ENCODE measurements at regions not wholly inside any gene's neighbourhood (a gene's known extent, or its start where the extent isn't known, plus 50 kb on each side); places are given as distances from the start of the nearest gene placed in this dataset.
"Not testable (repeated sequence)": the region's sequence is repeated elsewhere in the genome, so short reads cannot be mapped to it uniquely, and the experiment has no call there.

- WGBS (ENCODE audit: low lambda C conversion rate, missing lambda C conversion rate): 44% methylated on average over 1 of the region's 1 CpG
- Histone ChIP-seq H3K27me3 (no peaks in the 10 kb centered on the region), H2AFZ (no peak overlapping the region), H3K27ac (no peak overlapping the region), H3K9me3 (ENCODE audit: low read depth) (no peaks in the 10 kb centered on the region), H3K4me3 (no peak overlapping the region), H3K9me2 (replicated peaks; ENCODE audit: insufficient read depth) (no peaks in the 10 kb centered on the region), H3K4me1 (ENCODE audit: insufficient read depth) (peaks cover 2% of the 10 kb centered on the region), H3K4me2 (no peak overlapping the region), H4K20me1 (ENCODE audit: insufficient read depth, poor library complexity, severe bottlenecking) (no peaks in the 10 kb centered on the region), H3K79me2 (peaks cover 5% of the 10 kb centered on the region), H3K36me3 (replicated peaks; ENCODE audit: insufficient read depth, low read depth) (no peaks in the 10 kb centered on the region)
- DNase-seq (ENCODE audit: low spot score): peak; percentile 43
- TF ChIP-seq, protein P1, sequence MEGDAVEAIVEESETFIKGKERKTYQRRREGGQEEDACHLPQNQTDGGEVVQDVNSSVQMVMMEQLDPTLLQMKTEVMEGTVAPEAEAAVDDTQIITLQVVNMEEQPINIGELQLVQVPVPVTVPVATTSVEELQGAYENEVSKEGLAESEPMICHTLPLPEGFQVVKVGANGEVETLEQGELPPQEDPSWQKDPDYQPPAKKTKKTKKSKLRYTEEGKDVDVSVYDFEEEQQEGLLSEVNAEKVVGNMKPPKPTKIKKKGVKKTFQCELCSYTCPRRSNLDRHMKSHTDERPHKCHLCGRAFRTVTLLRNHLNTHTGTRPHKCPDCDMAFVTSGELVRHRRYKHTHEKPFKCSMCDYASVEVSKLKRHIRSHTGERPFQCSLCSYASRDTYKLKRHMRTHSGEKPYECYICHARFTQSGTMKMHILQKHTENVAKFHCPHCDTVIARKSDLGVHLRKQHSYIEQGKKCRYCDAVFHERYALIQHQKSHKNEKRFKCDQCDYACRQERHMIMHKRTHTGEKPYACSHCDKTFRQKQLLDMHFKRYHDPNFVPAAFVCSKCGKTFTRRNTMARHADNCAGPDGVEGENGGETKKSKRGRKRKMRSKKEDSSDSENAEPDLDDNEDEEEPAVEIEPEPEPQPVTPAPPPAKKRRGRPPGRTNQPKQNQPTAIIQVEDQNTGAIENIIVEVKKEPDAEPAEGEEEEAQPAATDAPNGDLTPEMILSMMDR (IDR thresholded peaks at IDR 0.05; ENCODE audit: poor library complexity): no peak
- TF ChIP-seq EZH2phosphoT487 (IDR thresholded peaks at IDR 0.05; ENCODE audit: low read depth, severe bottlenecking, unreplicated experiment): no peak
- no peak for TF ChIP-seq EZH2 (IDR thresholded peaks at IDR 0.05; ENCODE audit: borderline replicate concordance)
These were observed 197.8 kb upstream of the AGTR2 start for GRCh38 chrX:115972717-115973116.

GRCh38 chrX:115978068-115978467 is 192.5 kb upstream of the AGTR2 start:
- Histone ChIP-seq H3K9me3 (ENCODE audit: low read depth) (no peaks in the 10 kb centered on the region), H3K27me3 (no peaks in the 10 kb centered on the region), H3K4me3 (no peak overlapping the region), H3K9me2 (replicated peaks; ENCODE audit: insufficient read depth) (no peaks in the 10 kb centered on the region), H3K27ac (no peak overlapping the region), H3K79me2 (no peaks in the 10 kb centered on the region), H3K4me2 (no peak overlapping the region), H4K20me1 (ENCODE audit: insufficient read depth, poor library complexity, severe bottlenecking) (no peaks in the 10 kb centered on the region), H3K36me3 (replicated peaks; ENCODE audit: insufficient read depth, low read depth) (no peaks in the 10 kb centered on the region), H3K4me1 (ENCODE audit: insufficient read depth) (no peaks in the 10 kb centered on the region), H2AFZ (no peak overlapping the region)
- TF ChIP-seq, protein P1 (IDR thresholded peaks at IDR 0.05; ENCODE audit: poor library complexity): no peak
- TF ChIP-seq EZH2phosphoT487 (IDR thresholded peaks at IDR 0.05; ENCODE audit: low read depth, severe bottlenecking, unreplicated experiment) (no peak), EZH2 (IDR thresholded peaks at IDR 0.05; ENCODE audit: borderline replicate concordance) (no peak)
- 49% methylated on average over 2 of the region's 2 CpGs for whole genome bisulfite sequencing (ENCODE audit: low lambda C conversion rate, missing lambda C conversion rate)
- no peak for DNase-seq (ENCODE audit: low spot score)

DNA sequence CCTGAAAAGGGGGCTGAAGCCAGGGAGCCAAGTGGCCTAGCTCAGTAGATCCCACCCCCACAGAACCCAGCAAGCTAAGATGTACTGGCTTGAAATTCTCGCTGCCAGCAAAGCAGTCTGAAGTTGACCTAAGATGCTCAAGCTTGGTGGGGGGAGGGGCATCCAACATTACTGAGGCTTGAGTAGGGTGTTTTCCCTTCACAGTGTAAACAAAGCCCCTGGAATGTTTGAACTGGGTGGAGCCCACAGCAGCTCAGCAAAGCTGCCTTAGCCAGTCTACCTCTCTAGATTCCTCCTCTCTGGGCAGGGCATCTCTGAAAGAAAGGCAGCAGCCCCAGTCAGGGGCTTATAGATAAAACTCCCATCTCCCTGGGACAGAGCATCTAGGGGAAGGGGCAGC is 187.4 kb upstream of the AGTR2 start:
- peak; percentile 71 for DNase-seq (ENCODE audit: low spot score)
- not testable (repeated sequence) for H3K4me1 ChIP-seq (ENCODE audit: insufficient read depth); H3K9me2 ChIP-seq (replicated peaks; ENCODE audit: insufficient read depth); H3K36me3 ChIP-seq (replicated peaks; ENCODE audit: insufficient read depth, low read depth); H4K20me1 ChIP-seq (ENCODE audit: insufficient read depth, poor library complexity, severe bottlenecking); H3K4me2 ChIP-seq; H3K79me2 ChIP-seq; H3K27ac ChIP-seq; H3K9me3 ChIP-seq (ENCODE audit: low read depth); H3K27me3 ChIP-seq; H2AFZ ChIP-seq; H3K4me3 ChIP-seq
- WGBS (ENCODE audit: low lambda C conversion rate, missing lambda C conversion rate): 50% methylated on average over 1 of the region's 1 CpG

GRCh38 chrX:115987464-115987863 is 183.1 kb upstream of the AGTR2 start:
- WGBS (ENCODE audit: low lambda C conversion rate, missing lambda C conversion rate): 75% methylated on average over 1 of the region's 1 CpG

GRCh38 chrX:115988825-115989224 is 181.7 kb upstream of the AGTR2 start:
- no peak overlapping the region for H3K4me3 ChIP-seq
- WGBS (ENCODE audit: low lambda C conversion rate, missing lambda C conversion rate): 26% methylated on average over 3 of the region's 3 CpGs
- H3K27ac ChIP-seq: no peak overlapping the region
- H3K9me2 ChIP-seq (replicated peaks; ENCODE audit: insufficient read depth): no peaks in the 10 kb centered on the region
- no peak overlapping the region for H2AFZ ChIP-seq
- H4K20me1 ChIP-seq (ENCODE audit: insufficient read depth, poor library complexity, severe bottlenecking): no peaks in the 10 kb centered on the region
- TF ChIP-seq, protein P1 (IDR thresholded peaks at IDR 0.05; ENCODE audit: poor library complexity): peak; percentile 45
- TF ChIP-seq EZH2 (IDR thresholded peaks at IDR 0.05; ENCODE audit: borderline replicate concordance): no peak
- no peak overlapping the region for H3K4me2 ChIP-seq
- no peaks in the 10 kb centered on the region for H3K4me1 ChIP-seq (ENCODE audit: insufficient read depth)
- H3K27me3 ChIP-seq: no peaks in the 10 kb centered on the region
- no peak for DNase-seq (ENCODE audit: low spot score)
- no peaks in the 10 kb centered on the region for H3K9me3 ChIP-seq (ENCODE audit: low read depth)
- no peaks in the 10 kb centered on the region for H3K36me3 ChIP-seq (replicated peaks; ENCODE audit: insufficient read depth, low read depth)
- no peaks in the 10 kb centered on the region for H3K79me2 ChIP-seq

More at GRCh38 chrX:115987464-115987863, 183.1 kb upstream of the AGTR2 start:
- H3K27ac ChIP-seq; H3K9me3 ChIP-seq (ENCODE audit: low read depth); H3K9me2 ChIP-seq (replicated peaks; ENCODE audit: insufficient read depth); H3K36me3 ChIP-seq (replicated peaks; ENCODE audit: insufficient read depth, low read depth); H4K20me1 ChIP-seq (ENCODE audit: insufficient read depth, poor library complexity, severe bottlenecking); H3K4me3 ChIP-seq; H3K27me3 ChIP-seq; H2AFZ ChIP-seq; H3K4me2 ChIP-seq; DNase-seq (ENCODE audit: low spot score); H3K79me2 ChIP-seq; H3K4me1 ChIP-seq (ENCODE audit: insufficient read depth): not testable (repeated sequence)
